HEK293 (cell line): ENCODE measurements at regions not wholly inside any gene's neighbourhood (a gene's known extent, or its start where the extent isn't known, plus 50 kb on each side); places are given as distances from the start of the nearest gene placed in this dataset.

Experiments
- GLI4 ChIP-seq: fragments of 450-650 bp; formaldehyde crosslinking; IDR thresholded peaks from 2 replicates; pipeline ENCODE4 v1.5.1; 2016; ENCODE audit warnings: missing biosample characterization, missing genetic modification characterization
- GLIS1 ChIP-seq: fragments of 450-650 bp; formaldehyde crosslinking; IDR thresholded peaks from 2 replicates; pipeline ENCODE4 v1.5.1; 2016; ENCODE audit warnings: missing biosample characterization, missing genetic modification characterization
- KLF9 ChIP-seq: fragments of 450-650 bp; formaldehyde crosslinking; IDR thresholded peaks from 2 replicates; pipeline ENCODE4 v1.5.1; 2016; ENCODE audit warnings: missing biosample characterization, missing genetic modification characterization, low read depth
- ZNF184 ChIP-seq: fragments of 450-650 bp; IDR thresholded peaks from 2 replicates; pipeline ENCODE4 v1.5.1; 2018; ENCODE audit warnings: missing biosample characterization, mild to moderate bottlenecking, missing genetic modification characterization
- ZNF2 ChIP-seq: fragments of 450-650 bp; formaldehyde crosslinking; IDR thresholded peaks from 2 replicates; pipeline ENCODE4 v1.5.1; 2016; ENCODE audit warnings: missing biosample characterization, missing genetic modification characterization
- ZNF223 ChIP-seq: fragments of 450-650 bp; formaldehyde crosslinking; IDR thresholded peaks from 2 replicates; pipeline ENCODE4 v1.5.1; 2016; ENCODE audit warnings: missing biosample characterization, missing genetic modification characterization
- ZNF624 ChIP-seq: fragments of 450-650 bp; formaldehyde crosslinking; IDR thresholded peaks from 2 replicates; pipeline ENCODE4 v1.5.1; 2017; ENCODE audit warnings: missing biosample characterization, missing genetic modification characterization
- TF ChIP-seq, protein P1 (sequence below): fragments of 450-650 bp; formaldehyde crosslinking; IDR thresholded peaks from 2 replicates; pipeline ENCODE4 v1.5.1; 2016; ENCODE audit warnings: missing biosample characterization, missing genetic modification characterization
- TF ChIP-seq, protein P2 (sequence below): fragments of 450-650 bp; formaldehyde crosslinking; IDR thresholded peaks from 2 replicates; pipeline ENCODE4 v1.5.1; 2017; ENCODE audit warnings: missing biosample characterization, missing genetic modification characterization

DNA sequence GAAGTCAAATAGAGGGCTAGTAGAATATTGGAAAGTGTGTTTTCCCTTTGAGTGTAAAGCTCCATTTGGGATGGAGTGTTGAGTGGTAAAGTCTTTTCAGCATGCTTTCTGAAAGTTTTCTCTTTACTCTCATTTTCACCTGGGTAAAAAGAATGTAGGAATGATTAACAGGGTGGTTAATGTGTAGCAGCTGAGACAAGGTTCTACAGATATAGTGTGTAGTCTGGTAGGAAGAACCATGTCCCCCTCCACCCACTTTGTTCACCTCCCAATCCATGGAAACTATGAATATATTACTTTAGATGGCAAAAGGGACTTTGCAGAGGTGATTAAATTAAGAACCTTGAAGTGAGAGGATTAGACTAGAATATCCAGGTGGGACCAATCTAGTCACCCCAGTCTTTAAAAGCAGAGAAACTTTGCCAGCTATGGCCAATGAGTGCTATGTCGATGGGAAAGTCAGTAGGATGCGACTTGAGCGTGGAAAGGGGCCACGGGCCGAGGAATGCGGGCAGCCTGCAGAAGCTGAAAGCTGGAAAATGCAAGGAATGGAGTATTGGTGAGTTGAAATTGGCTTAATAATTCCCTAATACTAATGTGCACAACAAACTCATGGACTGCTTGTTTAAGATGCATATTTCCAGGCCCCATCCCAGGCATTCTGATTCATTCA is 166.3 kb upstream of the AHR start:
- TF ChIP-seq, protein P1, sequence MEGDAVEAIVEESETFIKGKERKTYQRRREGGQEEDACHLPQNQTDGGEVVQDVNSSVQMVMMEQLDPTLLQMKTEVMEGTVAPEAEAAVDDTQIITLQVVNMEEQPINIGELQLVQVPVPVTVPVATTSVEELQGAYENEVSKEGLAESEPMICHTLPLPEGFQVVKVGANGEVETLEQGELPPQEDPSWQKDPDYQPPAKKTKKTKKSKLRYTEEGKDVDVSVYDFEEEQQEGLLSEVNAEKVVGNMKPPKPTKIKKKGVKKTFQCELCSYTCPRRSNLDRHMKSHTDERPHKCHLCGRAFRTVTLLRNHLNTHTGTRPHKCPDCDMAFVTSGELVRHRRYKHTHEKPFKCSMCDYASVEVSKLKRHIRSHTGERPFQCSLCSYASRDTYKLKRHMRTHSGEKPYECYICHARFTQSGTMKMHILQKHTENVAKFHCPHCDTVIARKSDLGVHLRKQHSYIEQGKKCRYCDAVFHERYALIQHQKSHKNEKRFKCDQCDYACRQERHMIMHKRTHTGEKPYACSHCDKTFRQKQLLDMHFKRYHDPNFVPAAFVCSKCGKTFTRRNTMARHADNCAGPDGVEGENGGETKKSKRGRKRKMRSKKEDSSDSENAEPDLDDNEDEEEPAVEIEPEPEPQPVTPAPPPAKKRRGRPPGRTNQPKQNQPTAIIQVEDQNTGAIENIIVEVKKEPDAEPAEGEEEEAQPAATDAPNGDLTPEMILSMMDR (tag by site-specific recombination) = no peak
- no peak for TF ChIP-seq GLI4 (tag by site-specific recombination)
- TF ChIP-seq, protein P2, sequence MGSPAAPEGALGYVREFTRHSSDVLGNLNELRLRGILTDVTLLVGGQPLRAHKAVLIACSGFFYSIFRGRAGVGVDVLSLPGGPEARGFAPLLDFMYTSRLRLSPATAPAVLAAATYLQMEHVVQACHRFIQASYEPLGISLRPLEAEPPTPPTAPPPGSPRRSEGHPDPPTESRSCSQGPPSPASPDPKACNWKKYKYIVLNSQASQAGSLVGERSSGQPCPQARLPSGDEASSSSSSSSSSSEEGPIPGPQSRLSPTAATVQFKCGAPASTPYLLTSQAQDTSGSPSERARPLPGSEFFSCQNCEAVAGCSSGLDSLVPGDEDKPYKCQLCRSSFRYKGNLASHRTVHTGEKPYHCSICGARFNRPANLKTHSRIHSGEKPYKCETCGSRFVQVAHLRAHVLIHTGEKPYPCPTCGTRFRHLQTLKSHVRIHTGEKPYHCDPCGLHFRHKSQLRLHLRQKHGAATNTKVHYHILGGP (tag by site-specific recombination) = no peak
- TF ChIP-seq GLIS1 = no peak
- TF ChIP-seq ZNF2 = no peak
- no peak for TF ChIP-seq KLF9 (tag by site-specific recombination)
- no peak for TF ChIP-seq ZNF184 (tag by site-specific recombination)
- TF ChIP-seq ZNF624 (tag by site-specific recombination) = no peak
- no peak for TF ChIP-seq ZNF223 (tag by site-specific recombination)
